ENCODE measurements at regions not wholly inside any gene's neighbourhood (a gene's known extent, or its start where the extent isn't known, plus 50 kb on each side); places are given as distances from the start of the nearest gene placed in this dataset.
"Not testable (repeated sequence)": the region's sequence is repeated elsewhere in the genome, so short reads cannot be mapped to it uniquely, and the experiment has no call there.

- ATAC-seq: no peak
Measured at GRCh38 chr2:234796045-234796591, 155.7 kb upstream of the SH3BP4 start.

GRCh38 chr2:234795272-234795920 lies 156.4 kb upstream of the SH3BP4 start:
- ATAC-seq: no peak

- ATAC-seq: no peak
Measured at GRCh38 chr2:234794866-234795265, 157.0 kb upstream of the SH3BP4 start.

GRCh38 chr2:234793212-234793785 lies 158.5 kb upstream of the SH3BP4 start:
- no peak for ATAC-seq

GRCh38 chr2:234792621-234793022 lies 159.2 kb upstream of the SH3BP4 start:
- ATAC-seq: no peak

- ATAC-seq: not testable (repeated sequence)
Measured at GRCh38 chr2:234792096-234792495, 159.7 kb upstream of the SH3BP4 start.

- ATAC-seq: no peak
Measured at GRCh38 chr2:234790380-234790779, 161.4 kb upstream of the SH3BP4 start.

- ATAC-seq: no peak
Measured at GRCh38 chr2:234789556-234790325, 162.1 kb upstream of the SH3BP4 start.

GRCh38 chr2:234788841-234789240 lies 163.0 kb upstream of the SH3BP4 start:
- ATAC-seq: no peak

- ATAC-seq: no peak
Measured at GRCh38 chr2:234788381-234788780, 163.4 kb upstream of the SH3BP4 start.

GRCh38 chr2:234787114-234787513 lies 164.7 kb upstream of the SH3BP4 start:
- no peak for ATAC-seq

GRCh38 chr2:234773764-234774409 lies 177.9 kb upstream of the SH3BP4 start:
- no peak for ATAC-seq

GRCh38 chr2:234773129-234773528 lies 178.7 kb upstream of the SH3BP4 start:
- no peak for ATAC-seq

GRCh38 chr2:234772733-234773060 lies 179.1 kb upstream of the SH3BP4 start:
- no peak for ATAC-seq

GRCh38 chr2:234771980-234772732 lies 179.7 kb upstream of the SH3BP4 start:
- no peak for ATAC-seq

- ATAC-seq: no peak
Measured at GRCh38 chr2:234771176-234771575, 180.6 kb upstream of the SH3BP4 start.

GRCh38 chr2:234770715-234771141 lies 181.1 kb upstream of the SH3BP4 start:
- ATAC-seq: no peak

- no peak for ATAC-seq
Measured at GRCh38 chr2:234770031-234770506, 181.7 kb upstream of the SH3BP4 start.

GRCh38 chr2:234768608-234769196 lies 183.1 kb upstream of the SH3BP4 start:
- ATAC-seq: no peak

GRCh38 chr2:234765279-234765678 lies 186.5 kb upstream of the SH3BP4 start:
- no peak for ATAC-seq

GRCh38 chr2:234764372-234764771 lies 187.4 kb upstream of the SH3BP4 start:
- ATAC-seq: no peak

Measured in activated CD4-positive, CD25-positive, alpha-beta regulatory T cell treated with anti-CD3 and anti-CD28 coated beads, Interleukin-2, amount 50 U/mL, for 24 hours (primary cell).